K562 (cell line): ENCODE measurements at regions not wholly inside any gene's neighbourhood (a gene's known extent, or its start where the extent isn't known, plus 50 kb on each side); places are given as distances from the start of the nearest gene placed in this dataset.

Source experiments
- CBX8 ChIP-seq: fragments of 200-600 bp; sonication (generic); IDR thresholded peaks from 2 replicates; pipeline ENCODE4 v1.6.1; 2012; ENCODE audit warnings: borderline replicate concordance, mixed run types, low read depth, mild to moderate bottlenecking, moderate library complexity, mixed read lengths, low read length, control low read depth, inconsistent platforms; ENCODE audit not compliant: poor library complexity, severe bottlenecking; ENCODE audit errors: extremely low read depth
- EP300 ChIP-seq: IDR thresholded peaks from 2 replicates; pipeline ENCODE4 v1.6.1; 2012; ENCODE audit warnings: low read length, improper control_type of control experiment
- EZH2 ChIP-seq: IDR thresholded peaks from 2 replicates; pipeline ENCODE4 v1.6.1; 2012; ENCODE audit warnings: low read depth, mild to moderate bottlenecking, inconsistent platforms, low read length, borderline replicate concordance
- HCFC1 ChIP-seq: IDR thresholded peaks from 2 replicates; pipeline ENCODE4 v1.6.1; 2012; ENCODE audit warnings: low read depth, low read length, improper control_type of control experiment
- HMG20A ChIP-seq: fragments of 450-650 bp; formaldehyde crosslinking; conservative IDR thresholded peaks from 2 replicates; pipeline ENCODE4 v1.4.0; 2020; ENCODE audit warnings: mild to moderate bottlenecking, mixed read lengths
- HNRNPUL1 ChIP-seq: fragments of 200-400 bp; formaldehyde crosslinking; IDR thresholded peaks from 2 replicates; pipeline ENCODE4 v1.6.1; 2017; ENCODE audit warnings: low read length
- POLR2AphosphoS5 ChIP-seq: IDR thresholded peaks from 2 replicates; pipeline ENCODE4 v1.6.1; 2011; ENCODE audit warnings: mild to moderate bottlenecking, low read depth, low read length, moderate library complexity; ENCODE audit not compliant: control insufficient read depth, insufficient read depth
- PPARD ChIP-seq: fragments of 250-450 bp; sonication (Bioruptor Pico); IDR thresholded peaks from 2 replicates; pipeline ENCODE4 v1.8.0; 2022; ENCODE audit warnings: inconsistent platforms, mild to moderate bottlenecking, moderate library complexity
- TAF15 ChIP-seq: fragments of 200-400 bp; formaldehyde crosslinking; IDR thresholded peaks from 2 replicates; pipeline ENCODE4 v1.6.1; 2017; ENCODE audit warnings: mild to moderate bottlenecking, low read depth, low read length, moderate library complexity
- TARDBP ChIP-seq: fragments of 450-650 bp; IDR thresholded peaks from 2 replicates; pipeline ENCODE4 v1.6.1; 2016
- ZKSCAN1 ChIP-seq: fragments of 150-350 bp; IDR thresholded peaks from 2 replicates; pipeline ENCODE4 v1.6.1; 2016; ENCODE audit warnings: low read depth, low read length
- TF ChIP-seq, protein P1 (sequence below), 3 experiments: IDR thresholded peaks in 2 of 3; conservative IDR thresholded peaks in 1 of 3; 2 replicates each; pipeline ENCODE4 v1.5.1; 2011 to 2012; ENCODE audit warnings: low read length in 3 of 3, mild to moderate bottlenecking in 3 of 3, control low read depth in 2 of 3, improper control_type of control experiment in 1 of 3, inconsistent platforms in 1 of 3, low read depth in 1 of 3, mixed read lengths in 1 of 3, moderate library complexity in 1 of 3; ENCODE audit not compliant: insufficient read depth in 2 of 3
- TF ChIP-seq, protein P2 (sequence below): fragments of 450-650 bp; formaldehyde crosslinking; IDR thresholded peaks from 2 replicates; pipeline ENCODE4 v1.4.0; 2020; ENCODE audit warnings: mild to moderate bottlenecking, moderate library complexity

DNA sequence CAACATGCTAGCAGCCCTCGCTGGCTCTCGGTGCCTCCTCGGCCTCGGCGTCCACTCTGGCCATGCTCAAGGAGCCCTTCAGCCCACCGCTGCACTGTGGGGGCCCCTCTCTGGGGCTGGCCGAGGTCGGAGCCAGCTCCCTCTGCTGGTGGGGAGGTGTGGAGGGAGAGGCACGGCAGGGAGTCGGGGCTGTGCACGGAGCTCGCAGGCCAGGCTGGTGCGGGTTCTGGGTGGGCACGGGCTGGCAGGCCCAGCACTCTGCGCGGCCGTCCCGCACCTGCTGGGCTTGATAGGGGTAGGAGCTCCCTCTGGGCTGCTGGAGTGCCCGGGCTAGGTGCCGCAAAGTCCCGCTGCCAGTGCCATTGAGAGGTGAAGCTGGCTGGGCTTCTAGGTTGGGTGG, 251.0 kb downstream of the SQOR start:
- TF ChIP-seq, protein P1, sequence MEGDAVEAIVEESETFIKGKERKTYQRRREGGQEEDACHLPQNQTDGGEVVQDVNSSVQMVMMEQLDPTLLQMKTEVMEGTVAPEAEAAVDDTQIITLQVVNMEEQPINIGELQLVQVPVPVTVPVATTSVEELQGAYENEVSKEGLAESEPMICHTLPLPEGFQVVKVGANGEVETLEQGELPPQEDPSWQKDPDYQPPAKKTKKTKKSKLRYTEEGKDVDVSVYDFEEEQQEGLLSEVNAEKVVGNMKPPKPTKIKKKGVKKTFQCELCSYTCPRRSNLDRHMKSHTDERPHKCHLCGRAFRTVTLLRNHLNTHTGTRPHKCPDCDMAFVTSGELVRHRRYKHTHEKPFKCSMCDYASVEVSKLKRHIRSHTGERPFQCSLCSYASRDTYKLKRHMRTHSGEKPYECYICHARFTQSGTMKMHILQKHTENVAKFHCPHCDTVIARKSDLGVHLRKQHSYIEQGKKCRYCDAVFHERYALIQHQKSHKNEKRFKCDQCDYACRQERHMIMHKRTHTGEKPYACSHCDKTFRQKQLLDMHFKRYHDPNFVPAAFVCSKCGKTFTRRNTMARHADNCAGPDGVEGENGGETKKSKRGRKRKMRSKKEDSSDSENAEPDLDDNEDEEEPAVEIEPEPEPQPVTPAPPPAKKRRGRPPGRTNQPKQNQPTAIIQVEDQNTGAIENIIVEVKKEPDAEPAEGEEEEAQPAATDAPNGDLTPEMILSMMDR (IDR thresholded peaks at IDR 0.05 in 2 of 3, conservative IDR thresholded peaks at IDR 0.05 in 1 of 3; ENCODE audit: insufficient read depth in 2 of 3, low read depth in 1 of 3, low read length in 3 of 3) = no peak
- TF ChIP-seq TARDBP = no peak
- TF ChIP-seq PPARD (CRISPR knock-in tag) = no peak
- no peak for TF ChIP-seq EP300
- no peak for TF ChIP-seq HNRNPUL1
- TF ChIP-seq ZKSCAN1 = no peak
- no peak for TF ChIP-seq POLR2AphosphoS5
- TF ChIP-seq HMG20A = no peak
- TF ChIP-seq TAF15 = no peak
- no peak for TF ChIP-seq EZH2
- TF ChIP-seq CBX8 = no peak
- no peak for TF ChIP-seq HCFC1
- TF ChIP-seq, protein P2, sequence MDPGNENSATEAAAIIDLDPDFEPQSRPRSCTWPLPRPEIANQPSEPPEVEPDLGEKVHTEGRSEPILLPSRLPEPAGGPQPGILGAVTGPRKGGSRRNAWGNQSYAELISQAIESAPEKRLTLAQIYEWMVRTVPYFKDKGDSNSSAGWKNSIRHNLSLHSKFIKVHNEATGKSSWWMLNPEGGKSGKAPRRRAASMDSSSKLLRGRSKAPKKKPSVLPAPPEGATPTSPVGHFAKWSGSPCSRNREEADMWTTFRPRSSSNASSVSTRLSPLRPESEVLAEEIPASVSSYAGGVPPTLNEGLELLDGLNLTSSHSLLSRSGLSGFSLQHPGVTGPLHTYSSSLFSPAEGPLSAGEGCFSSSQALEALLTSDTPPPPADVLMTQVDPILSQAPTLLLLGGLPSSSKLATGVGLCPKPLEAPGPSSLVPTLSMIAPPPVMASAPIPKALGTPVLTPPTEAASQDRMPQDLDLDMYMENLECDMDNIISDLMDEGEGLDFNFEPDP (CRISPR knock-in tag) = no peak
